GM12873 (cell line): ENCODE measurements at regions not wholly inside any gene's neighbourhood (a gene's known extent, or its start where the extent isn't known, plus 50 kb on each side); places are given as distances from the start of the nearest gene placed in this dataset.

Experiments used
- TF ChIP-seq, protein P1 (sequence below): IDR thresholded peaks from 2 replicates; pipeline ENCODE4 v1.5.1; 2012; ENCODE audit warnings: low read depth, mild to moderate bottlenecking, moderate library complexity, low read length, control low read depth; ENCODE audit not compliant: insufficient read depth; ENCODE audit errors: missing control alignments

DNA sequence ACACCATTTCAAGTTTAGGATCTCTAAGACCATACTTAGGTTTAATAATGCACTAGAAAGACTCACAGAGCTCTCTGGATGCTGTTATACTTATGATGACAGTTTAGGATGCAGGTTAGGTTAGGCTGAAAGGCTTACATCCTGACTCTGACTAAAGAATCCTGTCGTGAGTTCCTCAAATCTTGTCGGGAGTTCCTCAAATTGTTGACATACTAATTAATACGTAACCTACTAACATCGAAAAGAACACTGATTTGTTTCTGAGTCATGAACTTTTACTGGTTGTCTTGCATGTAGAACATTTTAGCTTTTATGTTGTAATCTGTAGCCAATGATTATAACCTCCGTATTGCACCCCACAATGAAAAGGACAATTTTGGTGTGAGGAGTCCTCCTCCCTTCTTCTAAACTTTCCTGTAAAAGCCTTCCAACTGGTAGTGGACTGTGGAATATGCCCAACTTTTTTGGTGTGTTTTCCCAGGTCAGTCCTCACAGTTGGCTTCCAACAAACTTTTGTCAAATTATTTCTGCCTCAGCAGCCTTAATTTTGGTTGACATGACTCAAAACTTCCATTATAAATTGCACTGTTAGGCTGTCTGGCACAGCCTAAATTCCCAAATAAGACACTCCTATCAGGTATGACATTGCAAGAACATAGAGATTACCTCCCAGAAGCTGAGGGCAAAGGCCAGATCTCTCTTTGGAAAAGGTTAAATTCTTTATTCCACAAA, 107.9 kb upstream of the PALMD start:
- TF ChIP-seq, protein P1, sequence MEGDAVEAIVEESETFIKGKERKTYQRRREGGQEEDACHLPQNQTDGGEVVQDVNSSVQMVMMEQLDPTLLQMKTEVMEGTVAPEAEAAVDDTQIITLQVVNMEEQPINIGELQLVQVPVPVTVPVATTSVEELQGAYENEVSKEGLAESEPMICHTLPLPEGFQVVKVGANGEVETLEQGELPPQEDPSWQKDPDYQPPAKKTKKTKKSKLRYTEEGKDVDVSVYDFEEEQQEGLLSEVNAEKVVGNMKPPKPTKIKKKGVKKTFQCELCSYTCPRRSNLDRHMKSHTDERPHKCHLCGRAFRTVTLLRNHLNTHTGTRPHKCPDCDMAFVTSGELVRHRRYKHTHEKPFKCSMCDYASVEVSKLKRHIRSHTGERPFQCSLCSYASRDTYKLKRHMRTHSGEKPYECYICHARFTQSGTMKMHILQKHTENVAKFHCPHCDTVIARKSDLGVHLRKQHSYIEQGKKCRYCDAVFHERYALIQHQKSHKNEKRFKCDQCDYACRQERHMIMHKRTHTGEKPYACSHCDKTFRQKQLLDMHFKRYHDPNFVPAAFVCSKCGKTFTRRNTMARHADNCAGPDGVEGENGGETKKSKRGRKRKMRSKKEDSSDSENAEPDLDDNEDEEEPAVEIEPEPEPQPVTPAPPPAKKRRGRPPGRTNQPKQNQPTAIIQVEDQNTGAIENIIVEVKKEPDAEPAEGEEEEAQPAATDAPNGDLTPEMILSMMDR = no peak

DNA sequence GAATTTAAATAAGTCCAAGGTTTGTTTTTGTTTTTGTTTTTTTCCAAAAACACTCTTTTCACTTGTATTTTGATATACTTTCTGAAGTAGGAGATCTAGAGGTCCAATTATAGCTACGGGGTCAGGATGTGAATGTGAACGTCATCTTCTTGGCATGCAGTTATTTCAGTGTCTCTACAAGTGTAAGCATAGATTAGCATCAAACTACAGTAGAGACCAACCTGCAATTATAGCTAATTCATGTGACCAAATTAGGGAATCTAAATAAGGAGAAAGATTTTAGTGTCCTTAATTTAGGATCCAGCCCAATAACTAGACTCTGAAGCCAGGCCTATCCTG, 107.3 kb upstream of the PALMD start:
- TF ChIP-seq, protein P1 = no peak

DNA sequence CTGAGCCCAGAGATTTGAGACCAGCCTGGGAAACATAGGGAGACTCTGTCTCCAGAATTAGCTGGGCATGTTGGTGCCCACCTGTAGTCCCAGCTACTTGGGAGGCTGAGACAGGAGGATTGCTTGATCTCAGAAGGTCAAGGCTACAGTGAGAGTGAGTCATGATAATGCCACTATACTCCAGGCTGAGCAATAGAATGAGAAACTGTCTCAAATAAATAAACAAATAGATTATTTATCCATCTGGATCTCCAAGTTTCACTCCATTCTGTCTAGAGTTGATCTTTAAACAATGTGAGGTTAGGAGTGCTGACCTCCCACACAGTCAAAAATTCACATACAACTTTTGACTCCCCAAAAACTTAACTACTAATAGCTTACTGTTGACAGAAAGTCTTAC, 106.8 kb upstream of the PALMD start:
- TF ChIP-seq, protein P1 = no peak

DNA sequence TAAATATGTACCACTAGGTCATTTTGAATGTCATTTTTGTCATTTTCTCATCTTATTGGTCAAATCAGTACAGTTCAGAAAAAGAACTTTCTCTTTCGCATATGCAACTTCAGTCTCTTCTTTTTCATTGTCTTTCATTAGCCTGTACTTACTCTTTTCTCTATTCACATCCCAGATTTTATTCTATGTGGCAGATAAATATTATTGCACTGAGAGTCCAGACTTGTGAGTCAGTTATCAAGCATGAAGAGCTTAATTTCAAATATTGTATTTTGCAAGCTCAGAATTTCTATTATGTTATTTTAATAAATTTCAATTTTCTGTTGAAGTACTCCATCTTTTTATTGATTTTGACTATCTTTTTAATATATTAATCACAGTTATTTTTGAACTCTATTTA, 105.2 kb upstream of the PALMD start:
- TF ChIP-seq, protein P1 = no peak

DNA sequence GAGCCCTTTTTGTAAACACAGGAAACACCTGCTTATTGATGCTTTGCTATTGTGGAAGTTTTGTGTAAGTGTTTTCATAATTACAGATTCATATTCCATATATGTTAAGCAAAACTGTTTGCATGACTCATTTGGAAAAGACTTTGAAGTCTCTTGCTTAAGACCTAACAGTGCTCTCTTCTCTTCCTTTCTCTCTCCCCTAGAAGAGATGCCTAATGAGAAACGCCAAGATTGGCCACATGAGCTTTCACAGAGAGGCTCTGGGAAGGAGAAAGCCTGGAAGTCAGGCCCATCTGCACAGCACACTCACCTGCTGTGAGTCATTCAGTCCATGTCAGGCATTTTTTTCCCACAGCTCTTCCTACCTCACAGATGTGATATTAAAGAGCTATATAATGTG, 101.6 kb upstream of the PALMD start:
- TF ChIP-seq, protein P1 = no peak

DNA sequence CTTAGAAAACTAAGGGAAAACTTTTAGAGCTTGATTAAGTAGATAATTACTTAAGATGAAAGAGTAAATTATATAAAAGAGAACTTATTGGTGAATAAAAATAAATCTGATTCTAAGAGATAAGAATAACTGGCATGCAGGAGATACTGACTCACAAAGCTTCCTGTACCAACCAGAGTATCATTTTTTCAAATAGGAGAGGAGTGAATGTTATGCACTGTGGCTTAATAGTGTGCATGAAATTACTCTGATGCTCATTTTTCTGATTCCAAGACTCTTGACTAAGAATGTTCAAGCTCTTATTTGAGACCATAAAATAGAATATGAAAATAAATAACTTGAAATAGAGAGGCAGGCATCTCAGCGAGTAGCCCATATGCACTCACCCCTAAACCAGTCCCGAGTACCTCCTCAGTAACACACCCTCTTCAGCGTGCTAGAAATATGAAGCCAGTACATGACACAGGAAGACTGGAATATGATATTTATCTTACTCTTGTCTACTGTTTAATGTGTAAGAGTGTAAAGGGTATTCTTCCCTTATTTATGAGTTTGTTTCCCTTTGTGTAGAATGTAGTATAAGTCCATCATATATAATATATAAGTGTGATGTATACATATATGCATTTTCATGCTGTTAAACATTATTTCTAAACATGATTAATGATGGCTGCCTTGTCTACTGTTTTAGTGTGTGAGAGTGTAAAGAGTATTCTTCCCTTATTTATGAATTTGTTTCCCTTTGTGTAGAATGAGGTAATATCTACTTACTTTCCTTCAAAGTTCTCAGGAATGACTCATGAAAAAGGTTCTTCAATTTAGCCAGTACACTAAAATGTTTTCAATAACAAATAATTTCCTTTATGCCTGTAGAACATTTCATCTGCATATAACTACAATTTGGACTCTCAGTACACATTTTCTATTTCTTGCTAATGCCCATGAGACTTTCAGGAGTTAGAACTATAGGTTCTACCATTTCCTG, 99.2 kb upstream of the PALMD start:
- TF ChIP-seq, protein P1 = no peak

DNA sequence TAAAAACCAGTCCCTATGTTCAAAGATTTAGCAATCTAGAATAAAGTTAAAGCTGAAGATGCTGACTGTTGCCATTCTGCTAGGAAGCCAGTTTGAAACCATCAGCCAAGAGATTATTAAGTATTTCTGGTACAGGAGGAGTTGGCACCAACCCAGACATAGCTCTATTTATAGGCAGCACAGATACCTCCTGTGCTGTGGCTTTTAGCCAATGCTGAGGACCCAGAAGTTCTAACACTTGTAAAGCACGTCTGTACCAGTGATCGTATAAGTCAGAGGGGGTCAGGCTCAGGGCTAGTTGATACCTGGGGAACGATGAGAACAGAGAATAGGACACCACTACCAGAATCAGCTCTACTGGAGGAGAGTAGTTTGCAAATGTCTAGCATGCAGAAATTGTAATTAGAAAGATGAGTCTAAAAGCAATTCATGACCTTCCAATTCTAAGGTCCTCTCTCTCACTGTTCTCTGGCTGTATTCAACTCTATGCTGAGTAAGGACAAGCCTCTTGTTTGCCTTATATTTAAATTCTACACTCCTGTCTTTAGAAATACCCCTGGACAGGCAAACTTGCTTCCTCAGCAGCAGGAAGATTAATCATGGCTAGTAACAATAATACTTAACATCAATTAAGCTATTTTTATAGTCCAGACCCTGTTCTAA, 96.8 kb upstream of the PALMD start:
- TF ChIP-seq, protein P1 = no peak
